Spleen (tissue), 7 donors: ENCODE measurements at regions not wholly inside any gene's neighbourhood (a gene's known extent, or its start where the extent isn't known, plus 50 kb on each side); places are given as distances from the start of the nearest gene placed in this dataset.
"Not testable (repeated sequence)": the region's sequence is repeated elsewhere in the genome, so short reads cannot be mapped to it uniquely, and the experiment has no call there.

Experiments used
- CTCF ChIP-seq, 11 experiments: fragments of 200-600 bp in 7 of 11; fragments of 450-650 bp in 4 of 11; sonication (generic) in 4 of 11; IDR thresholded peaks in 8 of 11; conservative IDR thresholded peaks in 3 of 11; 1 replicate in 7 of 11; 2 replicates in 4 of 11; pipeline versions ENCODE4 v1.4.0 to v1.8.0; 2016 to 2021; ENCODE audit warnings: antibody characterized with exemption in 11 of 11, inconsistent platforms in 4 of 11, mild to moderate bottlenecking in 1 of 11
- POLR2AphosphoS5 ChIP-seq, 3 donors: sonication (generic); formaldehyde crosslinking; IDR thresholded peaks; one replicate each; pipeline ENCODE4 v1.5.1; 2017; ENCODE audit warnings: antibody characterized with exemption in 3 of 3
- donor health status: DM: no; HTN: no; CAD: no; lungs with moderate emphysema.
- donor health status: DM: no; HTN: no; CAD: no.
- donor health status: DM: no; HTN: no; CAD: no.

GRCh38 chr19:23533441-23533840, 138.2 kb upstream of the ZNF91 start:
- not testable (repeated sequence) for TF ChIP-seq POLR2AphosphoS5 (IDR thresholded peaks at IDR 0.05); CTCF (IDR thresholded peaks at IDR 0.05 in 8 of 11, conservative IDR thresholded peaks at IDR 0.05 in 3 of 11)
